GM12878 (cell line): ENCODE measurements at regions not wholly inside any gene's neighbourhood (a gene's known extent, or its start where the extent isn't known, plus 50 kb on each side); places are given as distances from the start of the nearest gene placed in this dataset.

Source experiments
- ATAC-seq: fragments of 200-7000 bp; cut with Tn5 transposase; 3 replicates; pipeline ENCODE4 v1.9.1; 2020; ENCODE audit warnings: mild to moderate bottlenecking, moderate library complexity
- BruUV-seq: library from RNA; stranded (reverse); fragments of 400-500 nt; replicated peaks from 2 replicates; lab custom pipeline; 2021; lab: Mats Ljungman, UMichigan
- CTCF ChIA-PET: fragments of 300-600 bp; sonication (Branson Sonifier 250); formaldehyde crosslinking; extraction: SDS; loops from one replicate; lab custom pipeline; 2021; ENCODE audit warnings: inconsistent platforms; lab: Yijun Ruan, JAX
- POLR2A ChIA-PET: fragments of 350-600 bp; formaldehyde crosslinking; extraction: SDS; loops from one replicate; lab custom pipeline; 2021; ENCODE audit warnings: inconsistent platforms; lab: Charles Lee
- RAD21 ChIA-PET: fragments of 300-600 bp; sonication (Branson Sonifier 250); formaldehyde crosslinking; loops from one replicate; lab custom pipeline; 2023; ENCODE audit warnings: antibody characterized with exemption; ENCODE audit not compliant: unreplicated experiment; lab: Charles Lee
- SMC1A ChIA-PET: fragments of 300-600 bp; sonication (Branson Sonifier 250); formaldehyde crosslinking; loops from one replicate; lab custom pipeline; 2023; ENCODE audit not compliant: unreplicated experiment, uncharacterized antibody; lab: Charles Lee
- DNase-seq: peaks from one replicate; pipeline ENCODE4 v3.0.0-alpha.2; 2011; ENCODE audit warnings: low read depth, low spot score
- FAIRE-seq: peaks from 3 replicates; lab custom pipeline; 2011; peaks lifted over from hg19 to GRCh38; lab: Jason Lieb, UNC
- H2AFZ ChIP-seq: 2 replicates; pipeline ENCODE4 v1.6.0; 2011; ENCODE audit warnings: low read depth, low read length, control low read depth; ENCODE audit not compliant: control insufficient read depth
- H3K27ac ChIP-seq: 2 replicates; pipeline ENCODE4 v1.5.1; 2011; ENCODE audit warnings: control low read depth; ENCODE audit not compliant: control insufficient read depth, insufficient read depth
- H3K27me3 ChIP-seq, 2 experiments: replicated peaks in 1 of 2; 2 replicates each; pipeline versions ENCODE4 v1.6.0 to v1.6.1; 2011; ENCODE audit warnings: low read length in 1 of 2; ENCODE audit not compliant: control insufficient read depth in 2 of 2, insufficient read depth in 2 of 2
- H3K36me3 ChIP-seq, 2 experiments: 2 replicates each; pipeline ENCODE4 v1.5.1; 2011; ENCODE audit warnings: low read length in 1 of 2; ENCODE audit not compliant: control insufficient read depth in 2 of 2, insufficient read depth in 2 of 2
- H3K4me1 ChIP-seq: 2 replicates; pipeline ENCODE4 v1.6.1; 2011; ENCODE audit warnings: mild to moderate bottlenecking, low read length, moderate library complexity, mixed read lengths; ENCODE audit not compliant: control insufficient read depth, insufficient read depth
- H3K4me2 ChIP-seq: 2 replicates; pipeline ENCODE4 v1.6.0; 2011; ENCODE audit warnings: control low read depth; ENCODE audit not compliant: control insufficient read depth, insufficient read depth
- H3K4me3 ChIP-seq: fragments of 200-600 bp; sonication (generic); 2 replicates; pipeline ENCODE4 v1.5.1; 2016
- H3K79me2 ChIP-seq: 2 replicates; pipeline ENCODE4 v1.6.0; 2011; ENCODE audit warnings: low read length; ENCODE audit not compliant: control insufficient read depth, insufficient read depth
- H3K9ac ChIP-seq: 2 replicates; pipeline ENCODE4 v1.8.0; 2011; ENCODE audit warnings: low read length, control low read depth, mixed read lengths; ENCODE audit not compliant: control insufficient read depth, insufficient read depth
- H3K9me3 ChIP-seq: replicated peaks from 3 replicates; pipeline ENCODE4 v1.5.1; 2011; ENCODE audit warnings: mild to moderate bottlenecking, low read length; ENCODE audit not compliant: control insufficient read depth, insufficient read depth
- H4K20me1 ChIP-seq: 2 replicates; pipeline ENCODE4 v1.6.0; 2011; ENCODE audit not compliant: control insufficient read depth, insufficient read depth
- BRCA1 ChIP-seq: IDR thresholded peaks from 2 replicates; pipeline ENCODE4 v1.6.1; 2011; ENCODE audit warnings: low read depth, low read length, improper control_type of control experiment
- CHD2 ChIP-seq: IDR thresholded peaks from 2 replicates; pipeline ENCODE4 v1.6.1; 2011; ENCODE audit warnings: low read depth, low read length, improper control_type of control experiment, borderline replicate concordance
- EP300 ChIP-seq, 2 experiments: fragments of 150-350 bp in 1 of 2; IDR thresholded peaks; 2 replicates each; pipeline ENCODE4 v1.6.1; 2011 to 2012; ENCODE audit warnings: low read depth in 2 of 2, low read length in 2 of 2, borderline replicate concordance in 1 of 2, improper control_type of control experiment in 1 of 2, inconsistent platforms in 1 of 2; ENCODE audit not compliant: control insufficient read depth in 1 of 2
- IKZF2 ChIP-seq, 2 experiments: fragments of 450-650 bp; IDR thresholded peaks; 2 replicates each; pipeline ENCODE4 v1.6.1; 2017; ENCODE audit warnings: mild to moderate bottlenecking in 2 of 2, moderate library complexity in 2 of 2
- MEF2B ChIP-seq: fragments of 450-650 bp; IDR thresholded peaks from 2 replicates; pipeline ENCODE4 v1.6.1; 2018; ENCODE audit warnings: mild to moderate bottlenecking, moderate library complexity; ENCODE audit not compliant: partially characterized antibody, poor library complexity, severe bottlenecking
- NFXL1 ChIP-seq: fragments of 450-650 bp; IDR thresholded peaks from 2 replicates; pipeline ENCODE4 v1.6.1; 2017; ENCODE audit warnings: antibody characterized with exemption, mild to moderate bottlenecking, borderline replicate concordance
- PAX8 ChIP-seq: fragments of 450-650 bp; IDR thresholded peaks from 2 replicates; pipeline ENCODE4 v1.6.1; 2017; ENCODE audit warnings: mild to moderate bottlenecking, moderate library complexity
- POU2F2 ChIP-seq: IDR thresholded peaks from 3 replicates; pipeline ENCODE4 v1.6.1; 2011; ENCODE audit warnings: low read depth, mild to moderate bottlenecking, low read length, borderline replicate concordance
- RB1 ChIP-seq: fragments of 450-650 bp; formaldehyde crosslinking; IDR thresholded peaks from 2 replicates; pipeline ENCODE4 v1.6.1; 2017; ENCODE audit warnings: mild to moderate bottlenecking, borderline replicate concordance
- SMAD1 ChIP-seq: fragments of 450-650 bp; IDR thresholded peaks from 2 replicates; pipeline ENCODE4 v1.6.1; 2018; ENCODE audit warnings: mild to moderate bottlenecking, low read depth; ENCODE audit not compliant: partially characterized antibody
- SMAD5 ChIP-seq: IDR thresholded peaks from 2 replicates; pipeline ENCODE4 v1.6.1; 2016; ENCODE audit warnings: antibody characterized with exemption, low read depth
- ZNF207 ChIP-seq: fragments of 450-650 bp; IDR thresholded peaks from 2 replicates; pipeline ENCODE4 v1.6.1; 2014; ENCODE audit warnings: antibody characterized with exemption, mild to moderate bottlenecking, borderline replicate concordance
- WGBS: methylation state at CpG from one replicate; pipeline ENCODE4 v1.1.6; 2016; ENCODE audit warnings: low lambda C conversion rate; ENCODE audit not compliant: insufficient replicate concordance, insufficient coverage; ENCODE audit errors: missing lambda C conversion rate; 5-methylcytosine and 5-hydroxymethylcytosine counted together
- in situ Hi-C: fragments of 300-500 bp; cut with MboI; formaldehyde crosslinking; loops from 9 replicates; pipeline ENCODE4 v1.14.3; 2018; ENCODE audit warnings: mixed read lengths
- intact Hi-C: fragments of 100-400 bp; cut with micrococcal nuclease; formaldehyde crosslinking; loops from one replicate; pipeline ENCODE4 v1.14.2; 2022; ENCODE audit not compliant: unreplicated experiment
- TF ChIP-seq, protein P1 (sequence below): fragments of 450-650 bp; IDR thresholded peaks from 2 replicates; pipeline ENCODE4 v1.6.1; 2017; ENCODE audit warnings: low read depth, mild to moderate bottlenecking, moderate library complexity
- TF ChIP-seq, protein P2 (sequence below): fragments of 450-650 bp; conservative IDR thresholded peaks from 2 replicates; pipeline ENCODE4 v1.6.1; 2017; ENCODE audit warnings: mild to moderate bottlenecking, moderate library complexity
- TF ChIP-seq, protein P3 (sequence below): fragments of 450-650 bp; IDR thresholded peaks from 2 replicates; pipeline ENCODE4 v1.6.1; 2016; ENCODE audit warnings: mild to moderate bottlenecking
- TF ChIP-seq, protein P4 (sequence below): fragments of 450-650 bp; IDR thresholded peaks from 2 replicates; pipeline ENCODE4 v1.6.1; 2018; ENCODE audit warnings: mild to moderate bottlenecking, low read depth, moderate library complexity; ENCODE audit not compliant: partially characterized antibody

DNA sequence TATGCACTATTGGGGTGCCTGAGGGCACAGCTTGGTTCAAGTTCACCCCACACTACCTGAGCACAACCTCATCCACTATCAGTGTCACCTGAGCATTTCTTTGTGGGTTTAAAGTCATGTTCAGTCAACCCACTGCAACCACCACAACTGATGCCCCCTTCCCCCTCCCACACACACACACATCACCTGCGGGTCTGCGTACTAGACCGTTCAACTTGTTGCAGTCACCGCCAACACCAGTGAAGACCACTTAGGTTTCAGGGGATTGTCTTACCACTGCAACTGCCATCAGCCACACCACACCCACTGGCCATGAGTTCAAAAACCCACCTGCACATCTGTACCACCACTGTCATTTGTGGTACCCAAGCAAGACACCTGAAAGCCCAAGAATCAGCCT is 355.0 kb downstream of the SH3BGRL start (continued):
- TF ChIP-seq, protein P1, sequence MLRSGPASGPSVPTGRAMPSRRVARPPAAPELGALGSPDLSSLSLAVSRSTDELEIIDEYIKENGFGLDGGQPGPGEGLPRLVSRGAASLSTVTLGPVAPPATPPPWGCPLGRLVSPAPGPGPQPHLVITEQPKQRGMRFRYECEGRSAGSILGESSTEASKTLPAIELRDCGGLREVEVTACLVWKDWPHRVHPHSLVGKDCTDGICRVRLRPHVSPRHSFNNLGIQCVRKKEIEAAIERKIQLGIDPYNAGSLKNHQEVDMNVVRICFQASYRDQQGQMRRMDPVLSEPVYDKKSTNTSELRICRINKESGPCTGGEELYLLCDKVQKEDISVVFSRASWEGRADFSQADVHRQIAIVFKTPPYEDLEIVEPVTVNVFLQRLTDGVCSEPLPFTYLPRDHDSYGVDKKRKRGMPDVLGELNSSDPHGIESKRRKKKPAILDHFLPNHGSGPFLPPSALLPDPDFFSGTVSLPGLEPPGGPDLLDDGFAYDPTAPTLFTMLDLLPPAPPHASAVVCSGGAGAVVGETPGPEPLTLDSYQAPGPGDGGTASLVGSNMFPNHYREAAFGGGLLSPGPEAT, result no peak
- TF ChIP-seq, all 136 proteins: peak for 0

DNA sequence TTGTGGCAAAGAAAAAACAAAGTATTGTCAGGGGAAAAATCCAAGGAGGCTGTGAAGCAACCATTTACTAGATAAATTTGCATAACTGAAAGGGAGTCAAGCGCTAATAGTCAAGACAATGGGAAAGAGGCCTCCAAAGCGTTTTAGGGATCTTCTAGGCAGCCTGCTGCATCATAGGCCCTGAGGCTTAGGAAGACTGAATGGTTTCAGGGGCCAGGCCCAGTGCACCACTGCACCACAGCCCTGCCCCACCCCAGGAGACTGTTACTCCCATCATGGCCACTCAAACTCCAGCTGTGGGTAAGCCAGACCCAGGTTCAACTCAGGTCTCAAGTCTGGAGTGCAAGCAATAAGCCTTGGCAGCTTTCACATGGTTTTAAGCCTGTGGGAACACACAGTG is 362.9 kb downstream of the SH3BGRL start:
- in situ Hi-C loops, result no loop called here
- TF ChIP-seq CHD2, result no peak
- TF ChIP-seq, protein P2, sequence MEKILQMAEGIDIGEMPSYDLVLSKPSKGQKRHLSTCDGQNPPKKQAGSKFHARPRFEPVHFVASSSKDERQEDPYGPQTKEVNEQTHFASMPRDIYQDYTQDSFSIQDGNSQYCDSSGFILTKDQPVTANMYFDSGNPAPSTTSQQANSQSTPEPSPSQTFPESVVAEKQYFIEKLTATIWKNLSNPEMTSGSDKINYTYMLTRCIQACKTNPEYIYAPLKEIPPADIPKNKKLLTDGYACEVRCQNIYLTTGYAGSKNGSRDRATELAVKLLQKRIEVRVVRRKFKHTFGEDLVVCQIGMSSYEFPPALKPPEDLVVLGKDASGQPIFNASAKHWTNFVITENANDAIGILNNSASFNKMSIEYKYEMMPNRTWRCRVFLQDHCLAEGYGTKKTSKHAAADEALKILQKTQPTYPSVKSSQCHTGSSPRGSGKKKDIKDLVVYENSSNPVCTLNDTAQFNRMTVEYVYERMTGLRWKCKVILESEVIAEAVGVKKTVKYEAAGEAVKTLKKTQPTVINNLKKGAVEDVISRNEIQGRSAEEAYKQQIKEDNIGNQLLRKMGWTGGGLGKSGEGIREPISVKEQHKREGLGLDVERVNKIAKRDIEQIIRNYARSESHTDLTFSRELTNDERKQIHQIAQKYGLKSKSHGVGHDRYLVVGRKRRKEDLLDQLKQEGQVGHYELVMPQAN, result no peak
- TF ChIP-seq SMAD5, result no peak
- no peak for TF ChIP-seq BRCA1
- TF ChIP-seq, protein P3, sequence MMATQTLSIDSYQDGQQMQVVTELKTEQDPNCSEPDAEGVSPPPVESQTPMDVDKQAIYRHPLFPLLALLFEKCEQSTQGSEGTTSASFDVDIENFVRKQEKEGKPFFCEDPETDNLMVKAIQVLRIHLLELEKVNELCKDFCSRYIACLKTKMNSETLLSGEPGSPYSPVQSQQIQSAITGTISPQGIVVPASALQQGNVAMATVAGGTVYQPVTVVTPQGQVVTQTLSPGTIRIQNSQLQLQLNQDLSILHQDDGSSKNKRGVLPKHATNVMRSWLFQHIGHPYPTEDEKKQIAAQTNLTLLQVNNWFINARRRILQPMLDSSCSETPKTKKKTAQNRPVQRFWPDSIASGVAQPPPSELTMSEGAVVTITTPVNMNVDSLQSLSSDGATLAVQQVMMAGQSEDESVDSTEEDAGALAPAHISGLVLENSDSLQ, result no peak
- TF ChIP-seq SMAD1, result no peak
- TF ChIP-seq, protein P4, sequence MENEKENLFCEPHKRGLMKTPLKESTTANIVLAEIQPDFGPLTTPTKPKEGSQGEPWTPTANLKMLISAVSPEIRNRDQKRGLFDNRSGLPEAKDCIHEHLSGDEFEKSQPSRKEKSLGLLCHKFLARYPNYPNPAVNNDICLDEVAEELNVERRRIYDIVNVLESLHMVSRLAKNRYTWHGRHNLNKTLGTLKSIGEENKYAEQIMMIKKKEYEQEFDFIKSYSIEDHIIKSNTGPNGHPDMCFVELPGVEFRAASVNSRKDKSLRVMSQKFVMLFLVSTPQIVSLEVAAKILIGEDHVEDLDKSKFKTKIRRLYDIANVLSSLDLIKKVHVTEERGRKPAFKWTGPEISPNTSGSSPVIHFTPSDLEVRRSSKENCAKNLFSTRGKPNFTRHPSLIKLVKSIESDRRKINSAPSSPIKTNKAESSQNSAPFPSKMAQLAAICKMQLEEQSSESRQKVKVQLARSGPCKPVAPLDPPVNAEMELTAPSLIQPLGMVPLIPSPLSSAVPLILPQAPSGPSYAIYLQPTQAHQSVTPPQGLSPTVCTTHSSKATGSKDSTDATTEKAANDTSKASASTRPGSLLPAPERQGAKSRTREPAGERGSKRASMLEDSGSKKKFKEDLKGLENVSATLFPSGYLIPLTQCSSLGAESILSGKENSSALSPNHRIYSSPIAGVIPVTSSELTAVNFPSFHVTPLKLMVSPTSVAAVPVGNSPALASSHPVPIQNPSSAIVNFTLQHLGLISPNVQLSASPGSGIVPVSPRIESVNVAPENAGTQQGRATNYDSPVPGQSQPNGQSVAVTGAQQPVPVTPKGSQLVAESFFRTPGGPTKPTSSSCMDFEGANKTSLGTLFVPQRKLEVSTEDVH, result no peak
- no peak for TF ChIP-seq RB1
- TF ChIP-seq POU2F2, result no peak
- TF ChIP-seq ZNF207, result no peak
- TF ChIP-seq NFXL1, result no peak
- no peak for TF ChIP-seq EP300 (IDR thresholded peaks at IDR 0.05; ENCODE audit: borderline replicate concordance in 1 of 2, control insufficient read depth in 1 of 2, low read depth in 2 of 2, low read length in 2 of 2)
- TF ChIP-seq PAX8, result no peak
- TF ChIP-seq IKZF2 (IDR thresholded peaks at IDR 0.05), result no peak
- TF ChIP-seq MEF2B, result no peak

More for the DNA sequence above, 362.9 kb downstream of the SH3BGRL start:
- no peak overlapping the region for H3K4me2 ChIP-seq
- POLR2A ChIA-PET, result no interaction called here
- no peaks in the 10 kb centered on the region for H3K4me1 ChIP-seq
- H3K27me3 ChIP-seq, result no peaks in the 10 kb centered on the region
- BruUV-seq, result no TSS peak
- RAD21 ChIA-PET, result no interaction called here
- CTCF ChIA-PET, result no interaction called here
- H3K79me2 ChIP-seq, result no peaks in the 10 kb centered on the region
- no peak for ATAC-seq
- H2AFZ ChIP-seq, result no peak overlapping the region
- no peaks in the 10 kb centered on the region for H3K36me3 ChIP-seq
- 45% methylated on average over 2 of the region's 2 CpGs for WGBS
- H4K20me1 ChIP-seq, result no peaks in the 10 kb centered on the region
- no peak overlapping the region for H3K9ac ChIP-seq
- SMC1A ChIA-PET, result no interaction called here
- H3K27ac ChIP-seq, result no peak overlapping the region
- intact Hi-C loops, result no loop called here
- H3K9me3 ChIP-seq, result no peaks in the 10 kb centered on the region
- DNase-seq, result no peak
- FAIRE-seq, result no peak
- H3K4me3 ChIP-seq, result no peak overlapping the region
